Skin epidermis (tissue), 12 donors: ENCODE measurements at regions not wholly inside any gene's neighbourhood (a gene's known extent, or its start where the extent isn't known, plus 50 kb on each side); places are given as distances from the start of the nearest gene placed in this dataset.

Experiments used
- H3K27ac ChIP-seq, 21 experiments: fragments of 200-600 bp; sonication (generic) in 11 of 21; one replicate each; pipeline ENCODE4 v1.5.0; 2020; ENCODE audit warnings: mild to moderate bottlenecking in 3 of 21, inconsistent platforms in 2 of 21, moderate library complexity in 2 of 21
- H3K4me3 ChIP-seq, 7 experiments: fragments of 200-600 bp; sonication (generic) in 2 of 7; one replicate each; pipeline ENCODE4 v1.5.0; 2020; ENCODE audit warnings: inconsistent platforms in 2 of 7, mild to moderate bottlenecking in 2 of 7, moderate library complexity in 1 of 7

- Histone ChIP-seq H3K27ac (no peak overlapping the region), H3K4me3 (no peak overlapping the region)
Measured at GRCh38 chr12:58765076-58765475, 155.2 kb downstream of the LRIG3 start.

DNA sequence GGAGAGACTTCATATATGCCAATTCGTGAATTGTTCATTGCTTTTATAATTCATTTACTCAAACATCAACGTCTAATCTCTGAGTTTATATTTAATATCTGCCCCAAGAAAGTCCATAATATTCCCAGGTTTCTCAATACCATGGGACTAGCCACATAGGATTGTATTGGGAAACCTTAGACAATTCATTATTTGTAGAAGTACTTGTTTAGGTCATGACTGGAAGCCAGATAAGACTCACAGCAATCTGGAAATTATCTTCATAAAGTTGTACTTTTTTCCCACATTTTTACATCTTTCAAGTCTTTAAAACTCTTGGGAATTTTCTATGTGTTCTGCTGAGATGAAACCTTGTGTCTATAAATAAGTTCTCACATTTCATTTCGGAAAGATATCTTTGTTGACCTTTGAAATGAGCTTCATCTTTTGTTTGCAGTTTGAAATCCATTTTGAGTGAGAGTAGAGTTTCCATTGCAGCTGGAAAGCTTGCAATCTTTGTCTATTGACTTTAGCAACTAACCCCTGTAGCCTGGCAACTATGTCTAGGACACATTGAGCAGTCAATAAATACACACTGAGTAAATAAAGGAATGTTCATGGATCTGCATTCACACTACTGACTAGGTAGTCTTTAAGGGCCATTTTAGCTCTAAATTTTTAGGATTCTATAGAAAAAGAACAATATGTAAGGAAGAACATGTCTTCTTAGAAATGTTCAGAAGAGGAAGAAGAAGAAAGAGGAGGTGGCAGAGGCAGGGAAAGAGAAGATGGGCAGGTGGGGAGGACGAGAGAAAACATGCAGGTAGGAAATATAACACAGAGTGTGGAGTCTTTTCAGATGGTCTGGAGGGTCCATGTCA is 154.4 kb downstream of the LRIG3 start:
- H3K27ac ChIP-seq, result no peak overlapping the region
- H3K4me3 ChIP-seq, result no peak overlapping the region

DNA sequence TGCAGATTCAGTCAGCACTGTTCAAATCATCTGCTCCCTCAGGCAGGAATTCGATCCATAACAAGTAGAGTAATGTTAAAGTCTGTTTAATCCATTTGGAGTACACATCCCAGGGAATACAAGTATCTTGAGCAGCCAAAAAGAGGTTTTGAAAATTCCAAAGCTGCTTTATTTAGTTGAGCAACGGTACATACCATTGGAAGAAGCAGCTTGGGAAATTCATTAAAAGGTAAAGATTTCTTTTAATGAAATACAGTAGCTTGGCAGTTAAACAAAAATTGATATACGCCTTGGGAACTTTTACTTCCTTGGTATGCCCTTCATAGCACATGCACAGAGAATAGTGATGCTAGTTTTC is 153.8 kb downstream of the LRIG3 start:
- Histone ChIP-seq H3K4me3 (no peak overlapping the region), H3K27ac (no peak overlapping the region)

DNA sequence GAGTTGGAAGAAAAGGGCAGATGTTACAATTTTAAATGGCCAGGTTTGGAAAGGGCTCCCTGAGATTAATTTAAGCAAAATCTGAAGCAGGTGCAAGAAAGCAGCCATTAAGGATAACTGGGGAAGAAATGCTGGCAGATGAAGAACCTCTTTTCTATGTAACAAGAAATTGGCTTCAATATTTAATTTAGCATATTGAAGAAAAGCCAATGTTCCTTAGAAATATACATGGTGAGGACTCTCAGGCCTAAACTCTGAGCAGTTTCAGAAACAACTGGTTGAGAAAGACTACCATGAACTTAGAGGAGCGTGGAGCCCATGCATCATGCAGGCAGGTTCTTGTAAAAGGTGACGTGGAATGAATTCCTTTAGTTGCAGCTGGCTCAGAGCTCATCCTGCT is 152.8 kb downstream of the LRIG3 start:
- H3K27ac ChIP-seq, result no peak overlapping the region
- H3K4me3 ChIP-seq, result no peak overlapping the region

GRCh38 chr12:58773986-58774385 is 146.3 kb downstream of the LRIG3 start:
- H3K27ac ChIP-seq, result no peak overlapping the region

DNA sequence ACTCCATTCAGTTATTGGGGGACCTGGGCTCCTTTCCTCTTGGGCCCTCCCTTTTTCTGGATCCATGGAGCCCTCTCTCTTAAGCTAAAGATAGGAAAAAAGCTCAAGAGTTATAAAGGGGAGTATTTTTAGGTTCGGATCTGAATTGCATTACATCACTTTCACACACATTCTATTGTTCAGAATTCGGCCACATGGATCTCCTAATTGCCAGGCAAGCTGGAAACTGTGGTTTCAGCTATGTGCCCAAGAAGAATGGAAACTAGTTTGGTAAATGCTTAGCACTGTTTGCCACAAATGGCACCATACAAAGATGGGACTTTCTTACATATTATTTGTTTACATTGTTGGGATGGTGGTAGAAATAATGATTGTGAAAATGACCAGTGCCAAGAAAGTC is 145.6 kb downstream of the LRIG3 start:
- no peak overlapping the region for H3K4me3 ChIP-seq
- no peak overlapping the region for H3K27ac ChIP-seq

More at GRCh38 chr12:58773986-58774385, 146.3 kb downstream of the LRIG3 start:
- H3K4me3 ChIP-seq, result no peak overlapping the region

- H3K27ac ChIP-seq, result no peak overlapping the region
- no peak overlapping the region for H3K4me3 ChIP-seq
Measured at GRCh38 chr12:58775396-58775795, 144.9 kb downstream of the LRIG3 start.

- Histone ChIP-seq H3K27ac (no peak overlapping the region), H3K4me3 (no peak overlapping the region)
Measured at GRCh38 chr12:58776144-58776543, 144.2 kb downstream of the LRIG3 start.

- Histone ChIP-seq H3K27ac (no peak overlapping the region), H3K4me3 (no peak overlapping the region)
Measured at GRCh38 chr12:58777815-58778214, 142.5 kb downstream of the LRIG3 start.

DNA sequence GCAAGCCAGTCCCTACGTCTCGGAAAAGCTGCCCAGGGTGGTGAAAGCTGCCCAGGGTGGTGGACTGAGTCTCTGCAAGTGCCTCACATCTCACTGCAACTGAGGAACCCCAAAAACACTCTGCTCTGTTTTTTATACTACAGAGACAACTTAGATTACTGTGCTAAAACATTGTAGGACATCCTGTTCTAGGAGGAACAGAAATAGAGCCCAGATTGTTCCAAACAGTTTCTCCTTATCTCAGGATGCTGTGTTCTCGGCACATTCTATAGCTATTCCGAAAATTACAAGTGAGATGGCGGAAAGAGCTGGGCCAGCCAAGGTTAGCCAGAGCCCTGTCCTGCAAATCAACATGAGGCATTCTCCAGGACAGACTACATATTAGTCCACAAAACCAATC is 138.7 kb downstream of the LRIG3 start:
- Histone ChIP-seq H3K27ac (no peak overlapping the region), H3K4me3 (no peak overlapping the region)

GRCh38 chr12:58787021-58787760 is 133.1 kb downstream of the LRIG3 start:
- Histone ChIP-seq H3K4me3 (no peak overlapping the region), H3K27ac (no peak overlapping the region)

- Histone ChIP-seq H3K27ac (no peak overlapping the region), H3K4me3 (no peak overlapping the region)
Measured at GRCh38 chr12:58794859-58795258, 125.4 kb downstream of the LRIG3 start.

DNA sequence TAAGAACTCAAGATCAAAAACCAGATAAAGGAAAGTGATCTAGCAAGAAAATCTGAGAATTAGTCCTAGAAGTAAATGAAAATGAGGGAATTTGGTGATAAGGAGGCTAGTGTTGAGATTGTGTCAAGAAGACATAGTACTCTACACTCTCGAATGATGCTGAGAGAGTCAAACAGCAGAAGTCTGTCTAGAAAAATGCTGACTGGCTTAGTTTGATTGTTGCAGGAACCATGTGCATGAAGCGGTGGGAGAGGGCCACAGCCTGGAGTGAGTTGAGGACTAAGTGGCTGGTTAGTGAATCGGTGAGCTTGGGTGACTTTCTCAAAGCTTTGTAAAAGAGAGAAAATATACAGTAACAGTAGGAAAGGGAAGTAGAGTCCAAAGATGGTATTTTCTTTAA is 124.5 kb downstream of the LRIG3 start:
- Histone ChIP-seq H3K4me3 (no peak overlapping the region), H3K27ac (no peak overlapping the region)

DNA sequence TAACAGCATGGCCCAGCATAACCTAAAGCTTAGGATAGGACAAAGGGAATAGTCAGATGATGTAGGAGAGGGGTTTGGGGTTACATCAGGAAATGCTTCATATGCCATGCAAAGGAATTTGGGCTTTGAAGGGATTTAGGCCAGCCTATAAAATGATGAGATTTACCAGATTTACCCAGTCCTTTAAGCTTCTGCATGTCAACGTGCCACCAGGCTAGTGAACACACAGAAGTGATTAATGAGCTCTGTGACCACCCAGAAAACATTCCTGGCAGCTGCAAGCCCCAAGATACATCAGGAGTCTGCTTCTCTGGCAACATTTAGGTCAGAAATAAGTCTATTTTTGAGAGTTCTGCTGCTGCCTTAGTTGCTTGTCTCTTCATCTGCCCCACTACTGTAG is 118.3 kb downstream of the LRIG3 start:
- Histone ChIP-seq H3K4me3 (no peak overlapping the region), H3K27ac (no peak overlapping the region)

DNA sequence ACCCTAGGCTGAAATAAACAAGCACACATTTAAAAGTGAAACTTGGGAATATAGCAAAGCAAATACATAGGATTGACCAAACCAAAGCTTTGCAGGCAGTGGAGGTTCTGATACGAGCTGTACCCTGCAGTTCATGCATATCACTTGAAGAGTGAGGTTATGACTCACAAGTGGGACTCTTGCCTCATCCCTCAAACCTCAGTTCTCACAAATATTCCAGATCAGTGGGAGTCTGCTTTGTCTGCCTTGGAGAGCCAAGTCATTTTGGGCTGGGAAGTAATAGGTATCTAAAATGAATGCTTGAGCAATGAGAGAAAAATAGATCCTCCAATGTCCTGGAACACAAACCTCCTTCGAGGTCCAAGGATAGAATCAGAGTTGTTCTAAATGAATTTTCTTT is 116.4 kb downstream of the LRIG3 start:
- H3K4me3 ChIP-seq, result no peak overlapping the region
- H3K27ac ChIP-seq, result no peak overlapping the region

DNA sequence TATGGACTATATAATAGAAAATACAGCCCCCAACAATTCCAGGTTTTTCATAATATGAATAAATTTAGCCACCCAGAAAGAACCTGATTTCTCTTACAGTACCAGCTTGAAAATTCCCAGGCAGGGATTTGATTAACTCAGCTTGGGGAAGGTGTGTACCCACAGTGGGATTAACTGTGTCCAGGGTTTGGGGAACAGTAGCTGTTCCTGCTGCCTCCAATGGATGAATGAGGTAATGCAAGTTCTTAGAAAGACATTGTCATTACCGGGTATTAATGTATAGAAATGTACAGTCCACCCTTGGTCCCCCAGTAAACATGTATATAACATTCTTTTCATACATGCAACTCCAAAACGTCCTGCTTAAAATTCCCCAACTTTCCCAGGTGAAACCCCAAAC is 115.6 kb downstream of the LRIG3 start:
- H3K4me3 ChIP-seq, result no peak overlapping the region
- no peak overlapping the region for H3K27ac ChIP-seq

- Histone ChIP-seq H3K4me3 (no peak overlapping the region), H3K27ac (no peak overlapping the region)
Measured at GRCh38 chr12:58809064-58809607, 111.2 kb downstream of the LRIG3 start.

DNA sequence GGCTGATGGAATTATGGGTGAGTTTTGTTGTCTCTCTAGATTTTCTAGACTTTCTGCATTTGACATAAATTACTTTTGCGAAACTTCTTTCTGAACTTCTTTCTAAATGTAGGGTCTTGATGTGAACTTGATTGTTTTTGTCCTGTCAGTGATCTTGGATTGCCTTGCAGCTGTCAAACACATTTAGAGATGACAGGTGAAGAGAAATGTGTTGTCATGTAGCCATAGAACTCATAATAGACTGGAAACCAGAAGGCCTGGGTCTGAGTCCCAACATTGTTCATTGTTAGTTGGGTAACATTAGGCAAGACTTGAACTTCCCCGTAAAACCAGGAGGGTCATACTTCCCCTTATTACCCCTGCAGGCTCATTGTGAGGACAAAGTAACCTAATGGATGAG is 109.0 kb downstream of the LRIG3 start:
- no peak overlapping the region for H3K27ac ChIP-seq

GRCh38 chr12:58812214-58812613 is 108.1 kb downstream of the LRIG3 start:
- Histone ChIP-seq H3K27ac (no peak overlapping the region), H3K4me3 (no peak overlapping the region)

More for the DNA sequence above, 109.0 kb downstream of the LRIG3 start:
- H3K4me3 ChIP-seq, result no peak overlapping the region

GRCh38 chr12:58814036-58814435 is 106.3 kb downstream of the LRIG3 start:
- H3K27ac ChIP-seq, result no peak overlapping the region
- no peak overlapping the region for H3K4me3 ChIP-seq

- Histone ChIP-seq H3K27ac (no peak overlapping the region), H3K4me3 (no peak overlapping the region)
Measured at GRCh38 chr12:58815235-58815634, 105.1 kb downstream of the LRIG3 start.
